Nucleus accumbens (tissue), 56 donors: ENCODE measurements at regions not wholly inside any gene's neighbourhood (a gene's known extent, or its start where the extent isn't known, plus 50 kb on each side); places are given as distances from the start of the nearest gene placed in this dataset.

Source experiments
- DNase-seq, 56 donors: peaks; one replicate each; lab custom pipeline; 2025; lab: John Stamatoyannopoulos, UW

- DNase-seq, result no peak
These were observed 227.0 kb downstream of the ARRDC4 start for GRCh38 chr15:98187549-98187948.

GRCh38 chr15:98190914-98191313 is 230.4 kb downstream of the ARRDC4 start:
- DNase-seq, result no peak

- no peak for DNase-seq
These were observed 235.3 kb downstream of the ARRDC4 start for GRCh38 chr15:98195796-98196195.

GRCh38 chr15:98196371-98196770 is 235.9 kb downstream of the ARRDC4 start:
- DNase-seq, result no peak

GRCh38 chr15:98202256-98202655 is 241.8 kb downstream of the ARRDC4 start:
- DNase-seq, result no peak

GRCh38 chr15:98203872-98204660 is 243.6 kb downstream of the ARRDC4 start:
- DNase-seq, result no peak

- DNase-seq, result no peak
These were observed 247.4 kb downstream of the ARRDC4 start for GRCh38 chr15:98207928-98208327.

GRCh38 chr15:98213346-98213979 is 253.0 kb downstream of the ARRDC4 start:
- no peak for DNase-seq

- DNase-seq, result no peak
These were observed 255.7 kb downstream of the ARRDC4 start for GRCh38 chr15:98216166-98216565.

- no peak for DNase-seq
These were observed 256.9 kb downstream of the ARRDC4 start for GRCh38 chr15:98217356-98217755.

- no peak for DNase-seq
These were observed 260.6 kb downstream of the ARRDC4 start for GRCh38 chr15:98221144-98221543.

- DNase-seq, result no peak
These were observed 261.1 kb downstream of the ARRDC4 start for GRCh38 chr15:98221577-98221976.

GRCh38 chr15:98226149-98226548 is 265.6 kb downstream of the ARRDC4 start:
- no peak for DNase-seq

GRCh38 chr15:98226578-98226977 is 266.1 kb downstream of the ARRDC4 start:
- DNase-seq, result no peak

- DNase-seq, result no peak
These were observed 268.3 kb downstream of the ARRDC4 start for GRCh38 chr15:98228846-98229245.

- DNase-seq, result no peak
These were observed 270.5 kb downstream of the ARRDC4 start for GRCh38 chr15:98230975-98231374.

- DNase-seq, result no peak
These were observed 271.4 kb downstream of the ARRDC4 start for GRCh38 chr15:98231696-98232440.

GRCh38 chr15:98232761-98233160 is 272.3 kb downstream of the ARRDC4 start:
- DNase-seq, result no peak

GRCh38 chr15:98233873-98234272 is 273.4 kb downstream of the ARRDC4 start:
- no peak for DNase-seq

GRCh38 chr15:98240303-98240702 is 279.8 kb downstream of the ARRDC4 start:
- no peak for DNase-seq

GRCh38 chr15:98241032-98241554 is 280.6 kb downstream of the ARRDC4 start:
- DNase-seq, result no peak
